Psoas muscle (tissue), 7 donors: ENCODE measurements at regions not wholly inside any gene's neighbourhood (a gene's known extent, or its start where the extent isn't known, plus 50 kb on each side); places are given as distances from the start of the nearest gene placed in this dataset.

Experiments
- ATAC-seq, 4 donors: fragments of 200-7000 bp; cut with Tn5 transposase; one replicate each; pipeline ENCODE4 v1.9.1; 2020; ENCODE audit warnings: moderate library complexity in 3 of 4, mild to moderate bottlenecking in 2 of 4
- DNase-seq, 2 donors: peaks; one replicate each; pipeline ENCODE4 v3.0.0-alpha.2; 2020
- H3K27ac ChIP-seq: fragments of 200-600 bp; one replicate; pipeline ENCODE4 v1.8.0; 2022
- H3K27me3 ChIP-seq, 3 donors: fragments of 200-600 bp in 1 of 3; one replicate each; pipeline versions ENCODE4 v1.6.1 to v1.8.0; 2013 to 2022; ENCODE audit warnings: low read length in 2 of 3, mild to moderate bottlenecking in 2 of 3, moderate library complexity in 1 of 3; ENCODE audit not compliant: insufficient read depth in 3 of 3
- H3K36me3 ChIP-seq, 2 donors: fragments of 200-600 bp in 1 of 2; one replicate each; pipeline versions ENCODE4 v1.6.1 to v1.8.0; 2013 to 2022; ENCODE audit warnings: low read depth in 1 of 2, mild to moderate bottlenecking in 1 of 2, moderate library complexity in 1 of 2; ENCODE audit not compliant: insufficient read depth in 1 of 2
- H3K4me1 ChIP-seq: fragments of 200-600 bp; one replicate; pipeline ENCODE4 v1.8.0; 2022
- H3K4me3 ChIP-seq: fragments of 200-600 bp; one replicate; pipeline ENCODE4 v1.8.0; 2022; ENCODE audit warnings: mild to moderate bottlenecking
- H3K9me3 ChIP-seq: fragments of 200-600 bp; one replicate; pipeline ENCODE4 v1.8.0; 2022
- CTCF ChIP-seq: fragments of 200-600 bp; IDR thresholded peaks from one replicate; pipeline ENCODE4 v1.8.0; 2022; ENCODE audit warnings: antibody characterized with exemption
- WGBS, 3 donors: extraction: QIAGEN DNeasy Blood & Tissue Kit; methylation state at CpG; one replicate each; pipeline versions ENCODE4 v1.1.6 to v1.1.7; 2013; 5-methylcytosine and 5-hydroxymethylcytosine counted together
- intact Hi-C, 2 donors: fragments of 100-400 bp; cut with DNase I; formaldehyde crosslinking; loops; one replicate each; pipeline versions ENCODE4 v1.11.0 to v1.14.2; 2022
- donor health status: healthy with polysubstance abuse.
- donor health status: DM: no; HTN: no; CAD: no; lungs with moderate emphysema.
- donor health status: Bipolar disorder and iron deficiency.
- donor health status: healthy.
- donor health status: DM: yes; HTN: yes; CAD: no.
- donor health status: DM: no; HTN: no; CAD: no.
- donor health status: DM: yes; HTN: yes; CAD: no.

- DNase-seq (no peak), ATAC-seq (no peak)
- no peaks in the 10 kb centered on the region for H3K9me3 ChIP-seq
- intact Hi-C loops, result no loop called here
- H3K36me3 ChIP-seq, result no peaks in the 10 kb centered on the region
- H3K4me3 ChIP-seq, result no peak overlapping the region
- no peak overlapping the region for H3K27ac ChIP-seq
- TF ChIP-seq CTCF, result no peak
- 82 to 91% (median 91%) methylated on average over 1 of the region's 1 CpG for WGBS, 3 donors
- H3K27me3 ChIP-seq, result peaks cover 0 to 6% (median 5%) of the 10 kb centered on the region in 3 donors
- no peaks in the 10 kb centered on the region for H3K4me1 ChIP-seq
Measured at GRCh38 chr17:34825102-34825501, 136.2 kb downstream of the CCT6B start.

GRCh38 chr17:34823023-34823422 is 138.2 kb downstream of the CCT6B start:
- H3K36me3 ChIP-seq, result no peaks in the 10 kb centered on the region
- DNase-seq (no peak), ATAC-seq (no peak)
- 53 to 57% (median 53%) methylated on average over 6 of the region's 6 CpGs for WGBS, 3 donors
- H3K9me3 ChIP-seq, result no peaks in the 10 kb centered on the region
- H3K4me1 ChIP-seq, result no peaks in the 10 kb centered on the region
- intact Hi-C loops, result no loop called here
- TF ChIP-seq CTCF, result no peak
- H3K27ac ChIP-seq, result no peak overlapping the region
- H3K27me3 ChIP-seq, result peaks cover 0 to 7% (median 5%) of the 10 kb centered on the region in 3 donors
- H3K4me3 ChIP-seq, result no peak overlapping the region

- H3K27me3 ChIP-seq, result peaks cover 0 to 7% (median 5%) of the 10 kb centered on the region in 3 donors
- H3K9me3 ChIP-seq, result no peaks in the 10 kb centered on the region
- 44 to 46% (median 46%) methylated on average over 10 of the region's 10 CpGs for WGBS, 3 donors
- DNase-seq (no peak), ATAC-seq (no peak)
- H3K4me3 ChIP-seq, result no peak overlapping the region
- no peaks in the 10 kb centered on the region for H3K4me1 ChIP-seq
- intact Hi-C loops, result no loop called here
- H3K27ac ChIP-seq, result no peak overlapping the region
- H3K36me3 ChIP-seq, result no peaks in the 10 kb centered on the region
- TF ChIP-seq CTCF, result no peak
Measured at GRCh38 chr17:34822007-34822739, 139.1 kb downstream of the CCT6B start.

GRCh38 chr17:34820922-34821321 is 140.3 kb downstream of the CCT6B start:
- no peak for TF ChIP-seq CTCF
- H3K9me3 ChIP-seq, result no peaks in the 10 kb centered on the region
- peaks cover 0 to 7% (median 3%) of the 10 kb centered on the region in 3 donors for H3K27me3 ChIP-seq
- DNase-seq (no peak), ATAC-seq (no peak)
- intact Hi-C loops, result no loop called here
- H3K4me3 ChIP-seq, result no peak overlapping the region
- 27 to 37% (median 32%) methylated on average over 4 of the region's 4 CpGs for WGBS, 3 donors
- H3K27ac ChIP-seq, result no peak overlapping the region
- H3K4me1 ChIP-seq, result no peaks in the 10 kb centered on the region
- no peaks in the 10 kb centered on the region for H3K36me3 ChIP-seq
